Fibroblast of skin of left quadriceps (primary cell): ENCODE measurements at regions not wholly inside any gene's neighbourhood (a gene's known extent, or its start where the extent isn't known, plus 50 kb on each side); places are given as distances from the start of the nearest gene placed in this dataset.
"Not testable (repeated sequence)": the region's sequence is repeated elsewhere in the genome, so short reads cannot be mapped to it uniquely, and the experiment has no call there.

Experiments used
- DNase-seq, 2 experiments: peaks; one replicate each; pipeline ENCODE4 v3.0.0-alpha.2; 2013; ENCODE audit warnings: low read depth in 2 of 2

- no peak for DNase-seq
Observed at GRCh38 chr18:76046221-76046620, 448.8 kb downstream of the ZNF516 start.

GRCh38 chr18:76042511-76042910 is 452.5 kb downstream of the ZNF516 start:
- DNase-seq = no peak

GRCh38 chr18:76018210-76018609 is 476.8 kb downstream of the ZNF516 start:
- DNase-seq = no peak

GRCh38 chr18:76013057-76013456 is 482.0 kb downstream of the ZNF516 start:
- DNase-seq = no peak

DNA sequence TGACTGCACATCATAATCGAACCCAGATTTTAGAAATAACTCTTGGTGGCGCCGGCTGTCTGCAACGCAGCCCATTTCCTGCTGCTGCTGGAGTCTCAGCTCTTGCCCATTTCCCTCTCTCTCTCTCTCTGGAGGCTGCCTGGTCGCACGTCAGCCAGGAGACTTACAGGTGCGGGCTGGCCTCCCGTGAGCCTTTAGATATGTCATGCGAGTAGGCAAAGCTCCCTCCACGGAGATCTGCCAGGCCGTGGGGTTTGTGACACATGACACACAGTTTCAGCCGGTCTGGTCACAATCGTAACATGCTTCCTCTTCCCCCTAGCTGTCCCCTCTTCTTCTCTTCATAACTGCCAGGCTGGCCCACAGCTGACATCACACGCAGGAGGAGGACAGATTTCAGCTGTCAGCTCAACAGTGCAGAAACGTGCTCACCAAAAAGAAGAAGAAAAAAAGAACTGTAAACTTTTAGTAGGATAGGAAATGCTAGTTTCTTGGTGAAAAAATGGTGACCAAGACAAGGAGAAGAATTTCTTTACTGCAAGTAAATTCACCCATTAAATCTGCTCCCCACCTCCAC is 489.3 kb downstream of the ZNF516 start:
- DNase-seq = no peak

- not testable (repeated sequence) for DNase-seq
Observed at GRCh38 chr18:75987913-75988312, 507.1 kb downstream of the ZNF516 start.

DNA sequence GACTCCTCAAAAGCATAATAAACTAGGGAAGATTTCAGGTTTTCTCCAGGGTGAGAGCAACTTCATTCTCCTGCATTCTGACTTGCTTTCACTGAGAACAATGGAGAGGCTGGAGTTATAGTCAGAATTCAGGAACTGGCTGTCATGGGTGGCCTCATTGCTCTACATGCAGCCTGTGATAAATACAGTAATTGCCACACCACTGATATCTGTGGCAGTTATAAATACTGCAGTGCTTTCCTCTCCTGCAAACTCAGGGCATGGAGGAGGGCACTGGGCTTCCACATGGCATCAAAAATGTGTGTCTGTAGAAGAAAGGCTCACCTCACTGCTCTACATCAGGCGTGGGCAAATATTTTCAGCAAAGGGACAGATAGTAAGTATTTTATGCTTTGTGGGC is 510.2 kb downstream of the ZNF516 start:
- no peak for DNase-seq

DNA sequence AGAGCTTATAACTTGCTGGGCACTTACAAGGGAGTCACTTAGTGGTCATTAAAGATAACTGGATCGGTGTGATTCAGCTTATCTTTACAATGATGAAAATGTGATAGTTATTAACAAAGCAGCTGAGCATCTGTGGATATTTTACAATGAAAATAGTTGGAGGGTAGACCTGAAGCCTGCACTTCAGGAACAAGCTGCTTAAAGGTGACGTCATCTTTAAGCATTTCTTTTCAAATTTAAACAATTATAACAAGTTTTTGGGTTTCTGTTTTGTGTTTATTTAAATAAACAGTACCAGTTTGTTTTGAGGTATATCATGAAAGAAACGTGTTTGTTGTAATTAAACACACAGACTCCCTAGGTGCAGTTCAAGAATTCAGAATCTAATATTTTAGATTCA is 513.9 kb downstream of the ZNF516 start:
- DNase-seq = no peak

- no peak for DNase-seq
Observed at GRCh38 chr18:75977081-75977480, 518.0 kb downstream of the ZNF516 start.

- no peak for DNase-seq
Observed at GRCh38 chr18:75970212-75970611, 524.8 kb downstream of the ZNF516 start.

DNA sequence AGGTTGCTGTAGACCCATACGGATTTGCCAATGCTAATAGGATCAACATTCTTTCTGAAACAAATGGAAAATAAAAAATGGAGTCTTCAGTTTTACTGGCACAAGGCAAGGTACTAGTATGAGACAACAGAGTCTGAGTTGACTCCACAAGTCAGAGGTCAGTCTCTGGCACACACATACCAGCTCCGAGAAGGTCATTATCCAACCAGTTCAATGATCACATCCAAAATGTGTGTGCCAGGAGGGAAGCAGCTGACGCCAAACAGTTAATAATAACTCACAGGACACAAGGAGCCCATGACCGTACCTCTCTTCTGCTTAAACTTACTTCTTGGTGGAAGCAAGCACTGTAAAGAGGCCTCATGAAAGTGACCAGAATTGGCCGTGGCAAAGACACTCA is 528.6 kb downstream of the ZNF516 start:
- DNase-seq = no peak

DNA sequence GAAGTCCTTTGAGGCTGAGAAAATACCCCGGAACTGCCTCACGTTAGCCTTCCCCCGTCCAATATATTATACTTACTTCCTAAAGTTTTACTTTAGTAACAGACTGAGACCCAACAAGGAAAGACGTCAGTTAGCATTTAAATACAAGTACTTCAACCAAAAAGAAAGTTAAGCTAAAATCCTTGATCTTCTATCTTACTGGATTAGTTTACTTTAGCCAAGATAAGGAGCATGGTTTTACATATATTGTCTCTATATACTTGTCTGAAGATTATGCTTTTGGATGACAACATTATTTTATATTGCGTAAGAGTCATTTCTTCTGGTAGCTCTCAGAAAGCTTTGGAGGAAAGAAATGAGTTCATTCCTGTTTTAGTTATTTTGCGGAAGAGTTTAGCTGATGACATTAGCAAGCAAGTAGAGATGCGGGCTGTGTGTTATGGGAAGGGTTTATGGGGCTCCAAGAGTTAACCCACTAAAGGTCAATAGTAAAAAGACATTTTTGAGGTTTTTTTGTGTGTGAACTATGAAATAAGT is 532.9 kb downstream of the ZNF516 start:
- DNase-seq = no peak

DNA sequence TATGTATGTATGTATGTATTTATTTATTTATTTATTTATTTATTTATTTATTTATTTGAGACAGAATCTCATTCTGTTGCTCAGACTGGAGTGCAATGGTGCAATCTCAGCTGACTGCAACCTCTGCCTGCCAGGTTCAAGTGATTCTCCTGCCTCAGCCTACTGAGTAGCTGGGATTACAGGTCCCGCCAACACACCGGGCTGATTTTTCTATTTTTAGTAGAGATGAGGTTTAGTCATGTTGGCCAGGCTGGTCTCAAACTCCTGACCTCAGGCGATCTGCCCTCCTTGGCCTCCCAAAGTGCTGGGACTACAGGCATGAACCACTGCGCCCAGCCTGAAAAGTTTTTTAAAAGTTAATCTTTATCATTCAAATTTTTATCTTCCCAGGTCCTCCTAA is 532.9 kb upstream of the SMIM21 start:
- DNase-seq = not testable (repeated sequence)

GRCh38 chr18:75959150-75959549 is 531.6 kb upstream of the SMIM21 start:
- no peak for DNase-seq

DNA sequence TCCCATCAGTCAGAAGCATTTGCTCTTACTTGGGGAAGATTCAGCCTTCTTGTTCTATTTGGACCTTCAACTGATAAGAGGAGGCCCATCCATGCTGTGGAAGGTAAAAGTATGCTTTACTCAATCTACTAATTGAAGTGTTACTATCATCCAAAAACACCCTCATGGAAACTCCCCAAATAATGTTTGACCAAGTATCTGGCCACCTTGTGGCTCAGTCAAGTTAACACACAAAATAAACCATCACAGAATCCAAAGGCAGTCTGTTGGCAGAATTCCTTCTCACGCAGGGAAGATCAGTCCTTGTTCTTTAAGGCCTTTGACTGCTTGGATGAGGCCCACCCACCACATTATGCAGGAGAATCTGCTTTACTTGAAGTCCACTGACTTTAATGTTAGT is 531.2 kb upstream of the SMIM21 start:
- no peak for DNase-seq

DNA sequence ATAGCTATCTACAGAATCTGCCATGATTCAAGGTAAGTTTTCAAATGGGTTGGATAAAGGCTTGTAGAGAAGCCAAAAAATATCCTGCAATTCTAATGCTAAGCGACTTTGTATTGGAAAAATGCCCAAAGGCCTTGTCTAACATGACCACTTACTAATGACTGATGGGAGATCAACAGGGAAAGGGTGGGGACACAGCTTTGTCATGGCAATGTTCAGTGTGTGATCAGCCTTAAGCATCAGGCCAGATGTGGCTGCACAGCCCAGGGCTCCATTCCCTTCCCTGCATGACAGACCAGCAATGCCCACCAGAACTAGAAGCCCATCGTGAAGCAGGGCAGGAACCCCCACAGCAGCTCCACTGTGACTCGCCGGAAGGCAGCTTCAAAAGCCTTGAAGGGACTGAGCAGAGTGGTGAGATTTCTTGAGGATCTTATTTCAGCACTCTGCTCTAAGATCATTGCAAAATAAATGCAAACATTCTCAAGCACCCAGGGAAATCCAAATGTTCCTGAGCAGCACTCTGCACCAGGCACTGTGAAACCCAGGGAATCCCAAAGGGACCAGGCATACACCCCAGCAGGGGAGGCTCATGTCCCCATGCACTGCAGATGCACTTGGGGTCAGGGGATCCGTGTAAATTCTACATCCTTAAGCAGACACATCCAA is 517.9 kb upstream of the SMIM21 start:
- no peak for DNase-seq

GRCh38 chr18:75937306-75937705 is 509.8 kb upstream of the SMIM21 start:
- DNase-seq = no peak

- DNase-seq = no peak
Observed at GRCh38 chr18:75936862-75937261, 509.4 kb upstream of the SMIM21 start.

GRCh38 chr18:75931079-75931478 is 503.6 kb upstream of the SMIM21 start:
- no peak for DNase-seq

GRCh38 chr18:75928706-75929105 is 501.2 kb upstream of the SMIM21 start:
- no peak for DNase-seq

DNA sequence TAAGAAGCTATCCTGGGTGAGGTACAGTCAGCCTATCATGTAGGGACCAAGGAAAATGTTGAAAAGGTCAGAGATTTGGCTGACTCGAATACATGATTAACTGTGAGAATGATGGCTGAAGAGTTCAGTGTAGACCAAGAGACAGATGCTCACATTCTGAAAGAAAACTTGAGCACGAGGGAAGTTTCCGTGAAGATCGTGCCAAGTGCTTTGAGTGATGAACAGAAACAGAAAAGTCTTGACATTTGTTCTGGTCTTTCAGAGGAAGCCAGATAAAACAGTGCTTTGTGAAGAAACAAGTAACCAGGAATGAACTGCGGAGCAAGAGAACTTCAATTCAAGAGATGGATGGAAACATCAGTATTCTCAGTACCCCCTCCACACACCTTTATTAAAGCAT is 500.3 kb upstream of the SMIM21 start:
- no peak for DNase-seq

GRCh38 chr18:75926811-75927210 is 499.3 kb upstream of the SMIM21 start:
- no peak for DNase-seq

GRCh38 chr18:75923169-75923568 is 495.7 kb upstream of the SMIM21 start:
- DNase-seq = peak; percentile 16 to 20

DNA sequence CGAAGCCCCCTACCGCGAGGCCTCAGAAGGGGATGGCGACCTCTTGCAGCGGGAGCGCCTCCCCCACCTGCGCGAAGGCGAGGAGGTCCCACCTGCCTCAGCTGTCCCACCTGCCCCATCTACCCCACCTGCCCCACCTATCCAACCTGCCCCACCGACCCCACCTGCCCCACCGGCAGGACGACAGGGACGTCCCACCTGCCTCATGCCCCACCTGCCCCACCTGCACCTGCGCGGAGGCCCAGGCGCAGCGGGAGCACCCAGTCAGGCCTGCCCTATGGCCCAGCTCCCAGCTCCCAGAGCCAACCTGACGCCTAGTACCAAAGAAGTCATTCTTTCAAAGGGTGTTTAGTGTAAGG is 489.1 kb upstream of the SMIM21 start:
- no peak for DNase-seq
